Left renal pelvis (tissue), 4 donors: ENCODE measurements at regions not wholly inside any gene's neighbourhood (a gene's known extent, or its start where the extent isn't known, plus 50 kb on each side); places are given as distances from the start of the nearest gene placed in this dataset.
A peak's percentile ranks its signal among the peaks of the same experiment; 100 is the strongest.
"Not testable (repeated sequence)": the region's sequence is repeated elsewhere in the genome, so short reads cannot be mapped to it uniquely, and the experiment has no call there.

ENCODE experiments used
- DNase-seq, 4 donors: peaks; one replicate each; pipeline ENCODE4 v3.0.0-alpha.2; 2013; ENCODE audit warnings: low read depth in 4 of 4, low spot score in 3 of 4

DNA sequence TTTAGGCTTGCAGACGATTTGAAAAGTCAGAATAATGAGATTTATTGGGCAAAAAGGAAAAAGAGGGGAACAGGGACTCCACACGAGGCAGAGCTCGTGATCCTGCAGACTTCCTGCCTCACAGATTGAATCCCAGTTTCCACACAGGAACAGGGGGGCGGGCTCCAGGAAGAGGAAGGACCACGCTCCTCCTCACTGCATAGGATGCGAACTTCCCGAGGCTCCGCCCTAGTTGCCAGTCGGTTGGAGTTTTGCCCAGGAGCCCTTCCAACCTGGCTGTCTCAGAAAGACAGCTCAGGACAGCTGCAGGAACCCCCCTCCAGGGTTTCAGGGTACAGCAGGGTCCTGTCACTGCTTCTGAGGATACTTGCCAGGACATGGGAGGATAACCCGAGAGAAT, 488.3 kb upstream of the ADARB2 start:
- DNase-seq = no peak

DNA sequence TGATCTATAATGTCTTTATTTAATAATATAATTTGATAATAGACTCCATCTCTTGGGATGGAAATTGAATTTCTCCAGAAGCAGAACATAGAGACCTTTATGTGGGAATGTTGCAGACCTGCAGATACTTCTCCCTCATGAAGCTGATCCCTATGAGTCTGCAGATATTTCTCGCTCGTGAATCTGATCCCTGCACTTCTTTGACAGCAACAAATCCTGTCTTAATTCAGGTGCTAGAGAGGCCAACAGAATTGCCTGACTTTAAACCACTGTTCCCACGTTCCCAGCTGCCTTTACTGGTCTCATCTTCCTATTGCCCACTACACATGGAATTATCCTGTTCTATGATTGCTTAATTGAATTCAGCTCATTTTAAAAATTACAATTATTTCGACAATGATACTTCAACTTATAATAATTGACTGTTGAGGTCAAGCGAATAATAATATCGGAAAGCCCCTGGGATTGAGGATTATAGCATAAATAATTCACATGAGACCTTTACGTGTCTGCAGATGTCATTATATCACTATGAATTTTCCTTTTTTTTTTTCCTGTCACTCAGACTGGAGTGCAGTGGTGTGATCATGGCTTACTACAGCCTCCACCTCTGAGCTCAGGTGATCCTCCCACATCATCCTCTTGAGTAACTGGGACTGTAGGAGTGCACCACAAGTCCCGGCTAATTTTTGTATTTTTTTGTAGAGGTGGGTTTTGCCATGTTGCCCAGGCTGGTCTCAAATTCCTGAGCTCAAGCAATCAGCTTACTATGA, 486.4 kb upstream of the ADARB2 start:
- no peak for DNase-seq

- no peak for DNase-seq
Observed at GRCh38 chr10:2222631-2223030, 485.3 kb upstream of the ADARB2 start.

DNA sequence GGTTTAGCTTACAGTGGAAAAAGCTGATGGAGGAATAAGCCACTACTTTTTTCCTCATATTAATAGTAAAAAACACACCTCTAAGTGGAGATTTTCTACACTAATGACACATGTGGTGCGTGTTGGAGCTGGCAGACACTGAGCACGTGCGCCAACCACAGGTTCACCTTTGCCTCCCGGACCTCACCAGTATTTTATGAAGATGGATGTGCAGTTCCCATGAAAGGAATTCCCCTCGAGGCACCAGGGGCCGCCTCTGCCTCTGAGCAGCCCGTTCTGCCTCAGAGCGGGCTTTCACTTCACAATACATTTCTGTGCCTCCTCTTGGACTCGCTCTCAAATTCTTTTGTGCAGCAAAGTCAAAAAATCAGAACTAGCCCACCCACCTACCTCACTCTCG, 477.5 kb upstream of the ADARB2 start:
- peak in 1 of 4 donors; percentile 11 for DNase-seq

GRCh38 chr10:2214092-2214491, 476.8 kb upstream of the ADARB2 start:
- DNase-seq = no peak

GRCh38 chr10:2212244-2212834, 475.0 kb upstream of the ADARB2 start:
- no peak for DNase-seq

DNA sequence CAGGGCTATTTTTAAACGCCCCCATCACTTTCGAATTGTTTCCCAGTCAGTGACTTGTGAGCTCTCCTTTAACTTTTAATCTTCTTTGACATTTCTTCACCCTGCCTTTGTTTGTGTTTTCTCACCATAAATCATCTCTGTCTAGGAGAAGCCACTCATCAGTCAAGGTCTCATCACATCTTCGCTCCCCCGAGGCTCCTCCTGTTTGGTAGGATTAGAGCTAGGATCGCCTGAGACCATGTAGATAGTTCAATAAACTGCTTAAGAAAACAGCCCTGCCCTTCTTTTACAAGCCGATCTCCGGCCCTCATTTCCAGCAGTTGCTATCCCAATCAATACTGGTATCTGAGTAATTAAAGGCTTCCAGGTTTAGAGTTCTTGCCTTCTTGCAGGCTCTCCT, 472.8 kb upstream of the ADARB2 start:
- no peak for DNase-seq

DNA sequence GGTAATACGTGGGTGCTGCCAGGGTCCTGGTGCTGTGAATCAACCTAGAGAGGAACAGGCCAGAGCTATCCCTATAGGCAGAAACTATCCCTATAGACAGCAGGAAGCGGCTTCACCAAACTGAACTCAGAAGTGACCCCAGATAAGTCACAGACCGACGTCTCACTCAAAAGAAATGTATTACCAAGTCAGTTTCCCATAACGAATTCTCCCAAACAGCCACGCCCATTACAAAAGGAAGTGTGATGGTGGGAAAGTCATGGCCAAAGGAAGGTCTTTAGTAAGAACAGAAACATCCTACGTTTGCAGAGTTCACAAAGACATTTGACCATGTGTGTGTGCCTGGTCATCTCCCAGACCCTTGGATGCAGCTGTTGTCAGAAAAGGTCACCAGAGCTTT, 470.8 kb upstream of the ADARB2 start:
- no peak for DNase-seq

GRCh38 chr10:2207246-2207922, 470.1 kb upstream of the ADARB2 start:
- DNase-seq = no peak

DNA sequence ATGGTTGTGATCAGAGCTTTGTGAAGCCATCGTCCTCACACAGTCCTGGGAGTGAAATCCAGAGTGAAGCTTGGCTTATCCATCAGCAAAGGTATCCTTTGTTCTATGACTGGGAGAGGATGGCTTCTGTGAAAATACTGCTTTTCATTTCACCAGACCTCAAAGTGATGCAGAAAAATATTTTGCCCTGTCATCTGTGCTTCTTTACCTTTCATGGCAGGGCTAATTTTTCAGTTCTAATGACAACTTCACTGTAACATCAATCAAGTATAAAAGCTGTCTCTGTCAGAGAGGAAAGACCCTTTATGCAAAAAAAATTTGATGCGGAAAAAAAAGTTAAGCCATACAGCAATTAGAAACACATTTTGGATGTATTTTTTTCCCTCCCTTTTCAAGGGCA, 468.1 kb upstream of the ADARB2 start:
- DNase-seq = no peak

DNA sequence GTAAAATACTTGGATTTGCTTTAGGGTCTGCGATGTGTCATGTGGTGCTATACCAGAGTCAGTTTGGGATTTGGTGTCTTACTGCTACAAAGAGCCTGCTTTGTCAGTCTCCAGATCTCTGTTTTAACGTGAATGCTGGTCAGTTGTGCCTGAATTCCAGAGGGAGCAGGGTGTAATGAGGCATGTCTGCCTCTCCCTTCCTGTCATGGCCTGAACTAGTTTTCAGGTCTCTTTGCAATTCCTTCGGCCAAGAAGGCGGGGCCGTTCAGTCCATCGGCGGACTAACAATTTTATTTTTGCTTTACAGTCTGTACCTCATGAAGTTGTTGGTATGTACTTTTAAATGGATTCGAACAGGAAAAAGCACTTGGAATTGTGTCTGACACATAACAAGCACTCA, 465.1 kb upstream of the ADARB2 start:
- peak in 3 of 4 donors; percentile 6 to 22 (median 16) for DNase-seq

DNA sequence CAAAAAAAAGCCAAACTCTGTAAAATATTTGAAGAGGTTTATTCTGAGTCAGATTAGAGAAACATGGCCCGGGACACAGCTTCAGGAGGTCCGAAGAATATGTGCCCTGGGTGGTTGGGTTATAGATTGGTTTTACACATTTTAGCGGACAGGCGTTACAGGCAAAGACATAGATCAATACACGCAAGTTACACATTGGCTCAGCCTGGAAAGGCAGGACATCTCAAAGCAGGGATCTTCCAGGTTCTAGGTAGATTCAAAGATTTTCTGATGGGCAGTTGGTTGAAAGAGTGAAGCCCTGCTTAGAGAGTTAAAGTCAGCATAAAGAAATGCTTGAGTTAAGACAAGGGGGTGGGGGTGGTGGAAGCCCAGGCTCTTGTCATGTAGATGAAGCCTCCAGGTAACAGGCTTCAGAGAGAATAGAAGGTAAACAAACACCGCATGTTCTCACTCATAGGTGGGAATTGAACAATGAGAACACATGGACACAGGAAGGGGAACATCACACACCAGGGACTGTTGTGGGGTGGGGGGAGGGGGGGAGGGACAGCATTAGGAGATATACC, 464.3 kb upstream of the ADARB2 start:
- DNase-seq = no peak

- no peak for DNase-seq
Observed at GRCh38 chr10:2197663-2198062, 460.3 kb upstream of the ADARB2 start.

- DNase-seq = no peak
Observed at GRCh38 chr10:2196272-2196671, 458.9 kb upstream of the ADARB2 start.

DNA sequence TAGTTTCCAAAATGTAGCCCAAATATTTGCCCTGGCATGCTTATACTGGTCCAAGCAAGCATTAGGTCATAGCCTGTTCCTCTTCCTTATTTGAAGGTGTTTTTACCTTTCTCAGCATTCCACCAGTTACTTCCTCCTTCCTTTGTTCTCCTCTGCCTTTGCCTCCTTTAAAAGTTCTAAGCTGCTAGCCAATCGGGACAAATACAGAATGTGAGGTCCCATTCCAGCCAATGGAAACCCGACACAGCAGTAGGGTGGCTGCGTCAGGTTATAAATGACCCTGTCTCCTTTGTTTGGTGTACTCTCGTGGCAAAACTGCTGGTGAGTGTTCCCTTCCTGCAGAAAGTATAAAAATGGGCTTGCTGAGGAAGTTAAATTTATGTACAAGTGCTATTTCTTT, 452.0 kb upstream of the ADARB2 start:
- DNase-seq = not testable (repeated sequence)

GRCh38 chr10:2188371-2188770, 451.0 kb upstream of the ADARB2 start:
- no peak for DNase-seq

DNA sequence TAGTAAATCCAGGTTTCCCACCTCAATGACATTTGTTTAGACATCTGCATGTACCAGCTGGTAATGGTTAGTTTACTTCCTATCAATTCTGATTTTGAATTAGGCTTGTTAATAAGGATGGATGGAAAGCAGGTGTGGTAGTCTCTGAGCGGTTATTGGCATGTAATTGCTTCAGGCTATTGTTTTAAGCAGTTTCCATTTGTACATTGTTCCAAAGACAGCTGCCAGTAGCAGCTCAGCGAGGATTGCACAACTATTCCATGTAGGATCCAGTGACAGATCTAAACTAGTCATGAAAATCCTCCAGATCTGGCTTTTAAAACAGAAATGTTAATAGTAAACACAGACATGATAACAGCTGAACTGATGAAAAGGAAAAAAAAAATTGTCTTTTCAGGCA, 436.0 kb upstream of the ADARB2 start:
- no peak for DNase-seq

DNA sequence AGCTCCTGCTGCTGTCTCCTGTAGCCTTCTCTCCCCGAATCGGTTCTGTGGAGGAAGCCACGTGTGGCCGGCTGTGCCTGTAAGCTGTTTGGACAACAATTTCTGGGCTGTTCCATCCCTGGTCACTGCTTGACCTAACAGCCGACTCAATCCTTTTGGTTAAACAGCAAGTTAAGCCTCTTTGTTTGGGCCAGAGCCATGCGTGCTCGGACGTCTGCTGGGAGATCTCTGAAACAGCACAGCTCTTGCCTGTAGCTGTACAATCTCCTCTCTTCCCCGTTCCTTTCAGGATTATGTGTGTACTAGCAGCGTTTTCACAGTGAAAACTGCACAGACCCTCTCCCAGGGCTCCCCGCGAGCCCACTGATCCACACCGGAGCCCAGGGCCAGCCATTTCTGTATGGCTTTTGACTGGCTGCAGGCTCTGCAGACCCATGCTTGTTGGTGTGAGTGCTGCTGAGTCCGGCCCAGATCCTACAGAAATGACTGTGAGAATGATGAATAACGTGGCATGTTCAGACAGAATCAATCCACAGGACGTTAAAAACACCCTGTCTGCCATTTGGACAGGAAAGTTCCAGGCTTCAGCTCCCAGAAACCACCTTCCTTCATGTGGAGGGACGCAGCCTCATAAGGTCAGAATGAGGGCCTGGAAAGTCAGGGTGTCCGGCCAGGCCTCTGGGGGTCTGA, 428.6 kb upstream of the ADARB2 start:
- no peak for DNase-seq

DNA sequence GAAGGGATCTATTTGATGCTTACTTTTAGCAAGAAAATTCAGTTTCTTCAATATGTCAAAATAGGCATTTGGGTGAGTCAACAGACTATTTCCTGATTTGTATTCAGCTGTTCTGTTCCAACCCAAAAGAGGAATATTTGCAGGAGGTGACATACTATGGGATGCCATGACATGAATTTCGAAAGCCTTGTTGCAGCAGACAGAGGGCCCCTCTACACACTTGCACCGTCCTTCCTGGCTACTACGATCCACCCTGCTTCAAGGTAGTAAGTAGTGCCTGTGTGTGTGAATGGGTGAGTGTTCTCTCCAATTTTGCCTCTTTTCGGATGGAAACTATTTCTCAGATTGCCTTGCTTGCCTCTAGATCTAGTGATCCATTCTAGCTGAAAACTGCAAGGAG, 413.0 kb upstream of the ADARB2 start:
- DNase-seq = no peak

GRCh38 chr10:2145926-2146478, 408.7 kb upstream of the ADARB2 start:
- no peak for DNase-seq

GRCh38 chr10:2145491-2145890, 408.2 kb upstream of the ADARB2 start:
- no peak for DNase-seq
